ENCODE measurements at regions not wholly inside any gene's neighbourhood (a gene's known extent, or its start where the extent isn't known, plus 50 kb on each side); places are given as distances from the start of the nearest gene placed in this dataset.

DNA sequence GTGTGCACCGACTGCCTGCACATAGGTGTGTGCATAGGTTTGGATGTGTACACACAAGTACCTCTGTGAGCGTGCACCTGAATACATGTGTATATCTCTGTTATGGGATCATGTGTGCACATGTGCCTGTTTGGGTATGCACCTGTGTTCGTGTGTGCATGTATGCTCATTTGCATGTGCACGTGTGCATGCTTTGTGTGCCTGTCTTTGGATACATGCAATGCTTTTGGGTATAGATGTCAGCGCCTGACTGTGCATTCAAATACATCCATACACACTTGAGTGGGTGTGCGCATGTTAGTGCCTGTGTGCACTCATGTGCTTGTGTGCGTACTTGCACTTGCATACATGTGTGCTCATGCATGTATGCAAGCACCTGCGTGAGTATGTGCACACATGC lies 258.1 kb downstream of the IRX2 start:
- DNase-seq (ENCODE audit: low read depth), result no peak

DNA sequence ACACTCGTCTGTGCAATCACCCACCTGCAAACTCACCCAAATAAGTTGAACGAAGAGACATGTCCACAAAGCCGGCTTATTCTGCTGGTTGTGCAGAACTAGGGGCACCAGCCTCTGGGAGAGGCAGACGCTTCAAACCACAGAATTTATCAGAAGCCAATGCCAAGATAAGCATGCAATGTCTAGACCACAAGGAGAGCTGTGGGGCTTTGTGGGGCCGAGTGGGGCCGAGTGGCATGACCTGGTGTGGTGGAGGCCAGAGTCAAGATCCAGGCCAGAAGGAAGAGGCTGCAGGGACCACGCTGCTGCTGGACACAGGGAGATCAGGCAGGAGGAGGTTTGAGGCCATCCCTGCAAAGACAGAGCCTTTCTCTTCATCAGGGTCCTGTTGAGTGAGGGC lies 259.0 kb downstream of the IRX2 start:
- DNase-seq (ENCODE audit: low read depth), result no peak

- no peak for DNase-seq (ENCODE audit: low read depth)
These were observed 259.6 kb downstream of the IRX2 start for GRCh38 chr5:2491846-2492245.

DNA sequence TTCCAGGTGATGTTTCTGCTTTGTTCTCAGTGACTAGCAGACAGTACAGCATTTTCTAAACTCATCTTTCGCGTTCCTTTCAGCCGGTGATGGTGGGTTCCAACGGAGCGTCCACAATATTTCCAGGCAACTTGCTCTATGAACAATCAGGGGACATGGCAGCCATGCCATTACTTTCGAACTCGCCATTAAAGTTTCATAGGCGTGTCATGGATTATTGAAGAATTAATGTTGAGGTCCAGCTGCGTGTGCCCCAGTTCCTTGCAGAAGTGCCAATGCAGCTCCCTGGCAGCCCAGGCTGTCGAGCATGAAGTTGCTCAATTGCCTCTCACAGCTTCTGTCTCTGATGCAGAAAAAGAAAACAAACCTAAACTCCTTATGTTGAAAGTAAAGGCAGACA lies 262.2 kb downstream of the IRX2 start:
- no peak for DNase-seq (ENCODE audit: low read depth)

DNA sequence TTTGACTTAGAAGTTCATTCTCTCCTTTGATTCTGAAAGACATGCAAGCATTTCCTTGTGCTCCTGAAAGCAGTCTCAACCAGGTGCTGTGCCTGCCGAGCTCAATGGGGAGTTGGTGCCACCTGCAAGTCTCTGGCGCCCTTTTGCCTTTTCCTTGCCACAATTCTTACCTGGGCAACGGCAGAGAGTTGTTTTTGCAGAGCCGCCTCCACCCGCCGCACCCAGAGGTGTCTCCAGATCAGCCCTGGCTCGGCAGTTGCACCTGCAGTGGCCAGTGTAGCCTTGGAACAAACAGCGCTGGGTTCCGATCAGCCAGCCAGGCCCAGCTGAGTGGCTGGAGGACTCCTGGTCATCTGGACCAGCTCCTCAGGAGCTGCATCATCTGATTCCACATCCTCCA lies 262.9 kb downstream of the IRX2 start:
- DNase-seq (ENCODE audit: low read depth), result no peak

- no peak for DNase-seq (ENCODE audit: low read depth)
These were observed 264.2 kb downstream of the IRX2 start for GRCh38 chr5:2487152-2487763.

DNA sequence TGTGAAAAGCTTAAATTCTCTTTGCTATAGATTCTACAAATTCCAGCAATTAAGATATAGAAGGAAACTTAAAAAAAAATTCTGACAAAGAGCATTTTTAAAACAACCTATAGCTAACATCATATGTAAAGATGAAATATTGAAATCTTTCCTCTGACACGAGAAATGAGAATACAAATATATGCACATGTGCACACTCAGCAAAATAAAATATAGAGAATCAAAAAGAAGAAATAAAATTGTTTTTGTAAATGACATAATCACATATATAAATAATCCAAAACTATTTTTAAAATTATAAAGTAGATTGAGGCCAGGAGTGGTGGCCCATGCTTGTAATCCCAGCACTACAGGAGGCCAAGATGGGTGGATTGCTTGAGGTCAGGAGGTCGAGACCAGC lies 265.1 kb downstream of the IRX2 start:
- DNase-seq (ENCODE audit: low read depth), result no peak

DNA sequence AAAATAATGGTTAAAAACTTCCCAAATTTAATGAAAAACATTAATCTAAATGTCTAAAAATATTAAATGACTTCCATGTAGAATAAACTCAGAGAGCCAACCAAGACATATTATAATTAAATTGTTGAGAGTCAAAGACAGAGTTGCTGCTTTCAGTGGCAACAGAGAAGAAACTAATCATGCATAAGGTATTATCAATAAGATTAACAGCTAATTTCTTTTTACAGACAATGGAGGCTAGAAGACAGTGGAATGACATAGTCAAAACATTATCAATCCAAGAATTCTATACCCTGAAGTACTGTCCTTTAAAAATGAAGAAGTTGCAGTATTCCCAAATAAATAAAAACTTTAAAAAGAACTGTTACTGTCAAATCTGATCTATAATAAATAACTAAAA lies 268.7 kb downstream of the IRX2 start:
- no peak for DNase-seq (ENCODE audit: low read depth)

DNA sequence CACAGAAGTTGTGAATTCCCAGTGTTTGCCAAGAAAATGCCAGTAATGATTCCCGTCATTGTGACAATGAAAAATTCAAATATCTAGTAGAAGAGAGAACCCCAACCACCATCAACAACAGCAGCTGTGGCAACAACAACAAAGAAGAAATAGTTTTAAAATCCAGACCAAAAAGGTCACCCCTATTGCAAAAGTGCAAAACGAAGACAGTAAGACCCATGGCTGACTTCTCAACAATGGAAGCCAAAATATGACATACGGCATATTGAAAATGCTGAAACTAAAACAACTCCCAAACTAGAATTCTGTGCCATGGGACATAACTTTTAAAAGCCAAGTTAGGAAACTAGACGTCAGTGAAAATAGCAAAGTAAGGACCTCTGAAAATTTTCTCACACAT lies 270.6 kb downstream of the IRX2 start:
- DNase-seq (ENCODE audit: low read depth), result no peak

GRCh38 chr5:2475902-2476301 lies 275.6 kb downstream of the IRX2 start:
- no peak for DNase-seq (ENCODE audit: low read depth)

- no peak for DNase-seq (ENCODE audit: low read depth)
These were observed 278.8 kb downstream of the IRX2 start for GRCh38 chr5:2472670-2473069.

DNA sequence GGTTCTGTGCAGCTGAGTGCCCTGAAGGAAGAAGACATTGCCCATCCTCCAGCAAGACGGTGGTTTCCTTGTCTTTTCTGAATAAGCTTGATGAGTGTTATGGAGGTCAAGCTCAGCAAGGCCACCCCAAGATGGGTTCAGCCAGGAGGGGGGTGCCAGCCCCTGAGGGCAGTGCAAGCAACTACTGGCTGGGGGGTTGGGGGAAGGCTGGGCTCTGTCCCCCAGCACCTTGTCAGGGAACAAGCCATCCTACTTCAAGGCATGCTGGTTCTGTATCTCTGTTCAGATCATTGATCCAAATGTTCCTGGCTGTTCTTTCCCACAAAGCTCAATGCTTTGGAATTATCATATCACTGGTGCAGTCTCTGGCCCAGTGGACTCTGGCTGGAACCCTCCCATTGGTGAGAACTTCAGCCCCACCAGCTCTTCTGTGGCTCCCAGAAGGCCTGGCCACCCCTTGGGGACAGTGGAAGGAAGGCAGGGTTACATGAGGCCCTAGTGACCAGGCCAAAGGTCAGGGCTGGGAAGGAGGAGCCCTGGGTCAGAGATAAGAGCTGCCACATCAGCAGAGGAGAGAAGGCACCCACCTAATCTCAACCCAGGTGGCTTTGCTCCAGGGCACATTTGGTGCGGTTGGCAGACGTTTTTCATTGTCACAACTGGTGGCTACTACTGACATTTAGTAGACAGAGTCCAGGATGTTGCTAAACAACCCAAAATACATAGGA lies 280.2 kb downstream of the IRX2 start:
- DNase-seq (ENCODE audit: low read depth), result no peak

- DNase-seq (ENCODE audit: low read depth), result no peak
These were observed 284.5 kb downstream of the IRX2 start for GRCh38 chr5:2466966-2467365.

GRCh38 chr5:2465383-2465782 lies 286.1 kb downstream of the IRX2 start:
- no peak for DNase-seq (ENCODE audit: low read depth)

GRCh38 chr5:2464141-2464540 lies 287.3 kb downstream of the IRX2 start:
- no peak for DNase-seq (ENCODE audit: low read depth)

- no peak for DNase-seq (ENCODE audit: low read depth)
These were observed 289.5 kb downstream of the IRX2 start for GRCh38 chr5:2461701-2462691.

GRCh38 chr5:2460098-2460497 lies 291.4 kb downstream of the IRX2 start:
- no peak for DNase-seq (ENCODE audit: low read depth)

- no peak for DNase-seq (ENCODE audit: low read depth)
These were observed 292.2 kb downstream of the IRX2 start for GRCh38 chr5:2459251-2459650.

- no peak for DNase-seq (ENCODE audit: low read depth)
These were observed 295.6 kb downstream of the IRX2 start for GRCh38 chr5:2455878-2456277.

GRCh38 chr5:2454876-2455275 lies 296.6 kb downstream of the IRX2 start:
- no peak for DNase-seq (ENCODE audit: low read depth)

DNA sequence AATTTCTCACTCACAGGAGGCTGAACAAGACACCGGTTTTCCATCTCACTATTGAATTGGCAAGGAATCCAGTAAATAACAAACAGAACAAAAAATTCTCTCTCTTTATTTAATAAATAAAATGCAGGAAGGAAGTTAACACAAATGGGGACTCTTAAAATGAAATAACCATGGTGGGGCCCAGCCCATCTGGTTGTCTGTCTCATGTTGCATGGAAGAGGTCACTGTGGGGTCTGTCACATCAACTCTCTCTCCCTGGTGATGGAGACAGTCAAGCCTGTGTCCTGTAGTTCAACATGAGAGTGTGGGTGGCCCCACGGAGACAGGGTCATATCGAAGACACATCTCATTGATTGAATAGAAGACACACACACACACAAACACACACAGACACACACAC lies 297.7 kb downstream of the IRX2 start:
- no peak for DNase-seq (ENCODE audit: low read depth)

DNA sequence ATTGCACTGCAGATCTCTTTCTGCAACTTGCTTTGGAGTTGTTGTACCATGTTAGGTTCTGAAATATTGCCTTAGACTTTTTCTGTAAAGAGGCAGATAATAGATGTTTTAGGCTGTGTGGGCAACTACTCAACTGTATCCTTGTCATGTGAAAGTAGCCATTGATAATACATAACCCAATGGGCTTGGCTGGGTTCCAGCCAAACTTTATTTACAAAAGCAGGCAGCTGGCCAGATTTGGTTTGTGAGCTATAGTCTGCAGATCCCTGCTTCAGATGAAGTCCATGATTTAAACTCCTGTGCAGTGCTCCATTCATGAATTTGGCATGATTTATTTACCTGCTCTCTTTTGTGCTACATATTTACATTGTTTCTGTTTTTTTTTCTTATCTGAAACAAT lies 300.4 kb downstream of the IRX2 start:
- no peak for DNase-seq (ENCODE audit: low read depth)

Measured in stimulated activated CD8-positive, alpha-beta memory T cell treated with anti-CD3 and anti-CD28 coated beads, Interleukin-12 subunit alpha, Interleukin-12 subunit beta, amount 100 ng/mL, for 4 hours (primary cell).